Activated CD4-positive, alpha-beta T cell treated with anti-CD3 and anti-CD28 coated beads for 48 hours (primary cell): ENCODE measurements at regions not wholly inside any gene's neighbourhood (a gene's known extent, or its start where the extent isn't known, plus 50 kb on each side); places are given as distances from the start of the nearest gene placed in this dataset.

ENCODE experiments used
- DNase-seq: peaks from one replicate; pipeline ENCODE4 v3.0.0-alpha.2; 2020

GRCh38 chr11:56932572-56933220 is 56.0 kb upstream of the OR5AK2 start:
- DNase-seq, result no peak

- DNase-seq, result no peak
Observed at GRCh38 chr11:56923116-56923515, 65.6 kb upstream of the OR5AK2 start.

GRCh38 chr11:56922421-56922820 is 66.3 kb upstream of the OR5AK2 start:
- no peak for DNase-seq

- no peak for DNase-seq
Observed at GRCh38 chr11:56917708-56918400, 70.9 kb upstream of the OR5AK2 start.

GRCh38 chr11:56916587-56916986 is 72.1 kb upstream of the OR5AK2 start:
- DNase-seq, result no peak

GRCh38 chr11:56916162-56916561 is 72.6 kb upstream of the OR5AK2 start:
- no peak for DNase-seq

GRCh38 chr11:56911312-56911711 is 77.4 kb upstream of the OR5AK2 start:
- no peak for DNase-seq

GRCh38 chr11:56910785-56911184 is 77.9 kb upstream of the OR5AK2 start:
- DNase-seq, result no peak

GRCh38 chr11:56910046-56910773 is 78.5 kb upstream of the OR5AK2 start:
- no peak for DNase-seq

- no peak for DNase-seq
Observed at GRCh38 chr11:56909563-56909962, 79.2 kb upstream of the OR5AK2 start.

- DNase-seq, result no peak
Observed at GRCh38 chr11:56909080-56909479, 79.6 kb upstream of the OR5AK2 start.

- DNase-seq, result no peak
Observed at GRCh38 chr11:56906683-56907148, 82.0 kb upstream of the OR5AK2 start.

GRCh38 chr11:56905936-56906335 is 82.8 kb upstream of the OR5AK2 start:
- DNase-seq, result no peak

- DNase-seq, result no peak
Observed at GRCh38 chr11:56905442-56905841, 83.3 kb upstream of the OR5AK2 start.

GRCh38 chr11:56898856-56899255 is 89.9 kb upstream of the OR5AK2 start:
- no peak for DNase-seq

GRCh38 chr11:56890584-56891305 is 98.0 kb upstream of the OR5AK2 start:
- no peak for DNase-seq

- DNase-seq, result no peak
Observed at GRCh38 chr11:56889986-56890385, 98.7 kb upstream of the OR5AK2 start.

- no peak for DNase-seq
Observed at GRCh38 chr11:56887940-56888339, 100.8 kb upstream of the OR5AK2 start.

GRCh38 chr11:56886455-56886854 is 102.3 kb upstream of the OR5AK2 start:
- no peak for DNase-seq

GRCh38 chr11:56885854-56886253 is 102.9 kb upstream of the OR5AK2 start:
- DNase-seq, result no peak

GRCh38 chr11:56885177-56885576 is 103.5 kb upstream of the OR5AK2 start:
- no peak for DNase-seq

- no peak for DNase-seq
Observed at GRCh38 chr11:56883371-56883987, 105.2 kb upstream of the OR5AK2 start.
